ENCODE measurements at regions not wholly inside any gene's neighbourhood (a gene's known extent, or its start where the extent isn't known, plus 50 kb on each side); places are given as distances from the start of the nearest gene placed in this dataset.
A peak's percentile ranks its signal among the peaks of the same experiment; 100 is the strongest.

DNA sequence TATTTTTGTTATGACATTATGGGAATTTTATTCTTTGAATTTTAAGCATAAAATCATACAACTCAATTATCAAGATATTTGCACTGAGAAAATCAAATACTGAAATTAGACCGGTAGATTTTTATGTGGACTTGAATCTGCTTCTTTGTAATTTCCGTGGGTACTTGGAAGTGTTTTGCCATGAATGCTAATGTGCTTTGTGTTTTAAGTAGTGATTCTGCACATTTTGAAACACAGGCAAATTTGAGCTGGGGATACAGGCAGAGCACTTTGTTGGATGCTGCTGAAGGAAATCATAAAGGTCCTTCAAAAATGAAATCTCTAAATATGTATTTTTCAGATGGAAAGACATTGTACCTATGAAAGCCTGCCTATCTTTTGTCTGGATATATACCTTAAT, 446.3 kb upstream of the POU3F3 start:
- no peak overlapping the region for H3K4me2 ChIP-seq
- no peak overlapping the region for H3K4me3 ChIP-seq
- POLR2A ChIA-PET, result no interaction called here
- no peaks in the 10 kb centered on the region for H3K4me1 ChIP-seq
- 60% methylated on average over 2 of the region's 2 CpGs for WGBS (ENCODE audit: missing lambda C conversion rate)
- no peak for ATAC-seq
- H3K27ac ChIP-seq, result no peak overlapping the region
- H3K9me3 ChIP-seq, result no peaks in the 10 kb centered on the region
- no peak for FAIRE-seq
- TF ChIP-seq RCOR1 (IDR thresholded peaks at IDR 0.05; ENCODE audit: low read depth, low read length), result no peak
- TF ChIP-seq MAZ (IDR thresholded peaks at IDR 0.05; ENCODE audit: borderline replicate concordance, low read depth, low read length), result no peak
- TF ChIP-seq, protein P1, sequence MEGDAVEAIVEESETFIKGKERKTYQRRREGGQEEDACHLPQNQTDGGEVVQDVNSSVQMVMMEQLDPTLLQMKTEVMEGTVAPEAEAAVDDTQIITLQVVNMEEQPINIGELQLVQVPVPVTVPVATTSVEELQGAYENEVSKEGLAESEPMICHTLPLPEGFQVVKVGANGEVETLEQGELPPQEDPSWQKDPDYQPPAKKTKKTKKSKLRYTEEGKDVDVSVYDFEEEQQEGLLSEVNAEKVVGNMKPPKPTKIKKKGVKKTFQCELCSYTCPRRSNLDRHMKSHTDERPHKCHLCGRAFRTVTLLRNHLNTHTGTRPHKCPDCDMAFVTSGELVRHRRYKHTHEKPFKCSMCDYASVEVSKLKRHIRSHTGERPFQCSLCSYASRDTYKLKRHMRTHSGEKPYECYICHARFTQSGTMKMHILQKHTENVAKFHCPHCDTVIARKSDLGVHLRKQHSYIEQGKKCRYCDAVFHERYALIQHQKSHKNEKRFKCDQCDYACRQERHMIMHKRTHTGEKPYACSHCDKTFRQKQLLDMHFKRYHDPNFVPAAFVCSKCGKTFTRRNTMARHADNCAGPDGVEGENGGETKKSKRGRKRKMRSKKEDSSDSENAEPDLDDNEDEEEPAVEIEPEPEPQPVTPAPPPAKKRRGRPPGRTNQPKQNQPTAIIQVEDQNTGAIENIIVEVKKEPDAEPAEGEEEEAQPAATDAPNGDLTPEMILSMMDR (IDR thresholded peaks at IDR 0.05), result no peak
- CTCF ChIA-PET, result no interaction called here
- no peak for DNase-seq (ENCODE audit: low read depth in 1 of 2, low spot score in 1 of 2)

DNA sequence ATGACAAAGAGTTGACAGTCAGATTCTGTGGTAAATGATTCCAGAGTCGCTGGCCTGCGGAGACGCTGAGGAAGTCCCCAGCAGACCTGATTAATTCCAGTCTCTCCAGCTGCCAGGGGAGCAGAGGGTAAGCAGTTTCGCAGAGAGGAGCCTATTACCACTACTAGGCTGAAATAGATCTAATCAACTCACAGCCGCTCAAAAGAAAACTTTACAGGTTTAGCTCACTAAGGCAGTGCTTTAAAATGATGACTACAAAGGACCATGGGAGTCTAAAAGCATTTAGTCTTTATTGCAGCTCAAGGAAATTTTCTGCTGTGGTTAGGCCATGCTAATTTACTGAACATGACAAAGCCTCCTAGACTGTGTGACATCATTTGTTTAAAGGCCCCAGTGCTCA, 445.6 kb upstream of the POU3F3 start:
- POLR2A ChIA-PET, result no interaction called here
- ATAC-seq (no peak), FAIRE-seq (no peak), DNase-seq (ENCODE audit: low read depth in 1 of 2, low spot score in 1 of 2) (no peak)
- Histone ChIP-seq H3K4me1 (no peaks in the 10 kb centered on the region), H3K27ac (no peak overlapping the region), H3K4me3 (no peak overlapping the region), H3K4me2 (no peak overlapping the region), H3K9me3 (no peaks in the 10 kb centered on the region)
- no peak for TF ChIP-seq SREBF2 (IDR thresholded peaks at IDR 0.05)
- 78% methylated on average over 5 of the region's 5 CpGs for WGBS (ENCODE audit: missing lambda C conversion rate)
- CTCF ChIA-PET, result no interaction called here

DNA sequence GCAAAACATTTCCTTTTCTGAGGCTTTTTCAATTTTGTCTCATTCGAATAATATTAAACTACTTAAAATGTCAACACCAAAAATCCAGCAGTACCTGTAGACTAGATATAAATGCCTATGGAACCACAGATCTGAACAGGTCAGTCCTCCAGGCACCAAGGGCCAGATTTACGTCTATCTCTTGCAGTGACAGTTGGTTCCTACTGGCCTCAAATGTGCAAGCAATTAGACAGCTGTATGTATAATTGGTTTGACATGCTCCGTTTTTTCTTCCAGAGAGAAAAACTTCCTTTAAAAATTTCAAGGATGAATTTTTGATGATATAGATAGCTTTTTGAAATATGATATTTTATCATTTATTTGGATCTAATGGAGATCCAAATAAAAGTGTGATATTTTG, 443.8 kb upstream of the POU3F3 start:
- Histone ChIP-seq H3K4me1 (no peaks in the 10 kb centered on the region), H3K9me3 (no peaks in the 10 kb centered on the region), H3K4me2 (no peak overlapping the region), H3K4me3 (no peak overlapping the region), H3K27ac (no peak overlapping the region)
- ChIA-PET POLR2A (no interaction called here), CTCF (no interaction called here)
- DNase-seq (ENCODE audit: low read depth in 1 of 2, low spot score in 1 of 2) (no peak), ATAC-seq (no peak), FAIRE-seq (no peak)
- WGBS (ENCODE audit: missing lambda C conversion rate), result 56% methylated on average over 3 of the region's 3 CpGs
- TF ChIP-seq, protein P2, sequence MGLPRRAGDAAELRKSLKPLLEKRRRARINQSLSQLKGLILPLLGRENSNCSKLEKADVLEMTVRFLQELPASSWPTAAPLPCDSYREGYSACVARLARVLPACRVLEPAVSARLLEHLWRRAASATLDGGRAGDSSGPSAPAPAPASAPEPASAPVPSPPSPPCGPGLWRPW (IDR thresholded peaks at IDR 0.05), result no peak
- TF ChIP-seq CHD4 (IDR thresholded peaks at IDR 0.05; ENCODE audit: borderline replicate concordance), result no peak
- no peak for TF ChIP-seq ZNF302 (CRISPR knock-in tag; IDR thresholded peaks at IDR 0.05)
- no peak for TF ChIP-seq RARB (CRISPR knock-in tag; IDR thresholded peaks at IDR 0.05)
- TF ChIP-seq ZFP36 (IDR thresholded peaks at IDR 0.05; ENCODE audit: borderline replicate concordance, partially characterized antibody), result no peak
- TF ChIP-seq, protein P3, sequence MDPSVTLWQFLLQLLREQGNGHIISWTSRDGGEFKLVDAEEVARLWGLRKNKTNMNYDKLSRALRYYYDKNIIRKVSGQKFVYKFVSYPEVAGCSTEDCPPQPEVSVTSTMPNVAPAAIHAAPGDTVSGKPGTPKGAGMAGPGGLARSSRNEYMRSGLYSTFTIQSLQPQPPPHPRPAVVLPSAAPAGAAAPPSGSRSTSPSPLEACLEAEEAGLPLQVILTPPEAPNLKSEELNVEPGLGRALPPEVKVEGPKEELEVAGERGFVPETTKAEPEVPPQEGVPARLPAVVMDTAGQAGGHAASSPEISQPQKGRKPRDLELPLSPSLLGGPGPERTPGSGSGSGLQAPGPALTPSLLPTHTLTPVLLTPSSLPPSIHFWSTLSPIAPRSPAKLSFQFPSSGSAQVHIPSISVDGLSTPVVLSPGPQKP (IDR thresholded peaks at IDR 0.05; ENCODE audit: low read depth, low read length), result no peak
- TF ChIP-seq POLR2A (IDR thresholded peaks at IDR 0.05; ENCODE audit: low read length), result no peak
- TF ChIP-seq ZSCAN20 (CRISPR knock-in tag; IDR thresholded peaks at IDR 0.05), result no peak

DNA sequence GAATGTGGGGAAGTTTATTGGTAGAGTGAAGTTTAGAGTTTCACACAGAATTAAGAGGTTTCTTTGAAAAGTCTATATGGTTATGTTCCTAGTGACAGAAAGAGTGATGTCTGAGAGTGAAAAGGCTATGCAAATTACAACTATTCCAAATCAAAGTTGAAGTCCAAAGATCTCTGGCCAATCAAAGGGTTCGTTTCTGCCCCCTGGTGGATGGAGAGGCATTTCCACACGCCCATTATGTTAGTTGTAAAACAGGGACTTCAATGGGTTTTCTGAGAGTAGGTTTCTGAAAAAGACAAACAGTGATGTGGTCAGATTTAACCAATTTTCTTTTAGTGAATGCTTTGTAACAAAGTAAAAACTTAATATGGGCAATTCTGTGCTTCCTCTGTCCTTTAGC, 441.5 kb upstream of the POU3F3 start:
- no peaks in the 10 kb centered on the region for H3K4me1 ChIP-seq
- no peaks in the 10 kb centered on the region for H3K9me3 ChIP-seq
- no peak for FAIRE-seq
- no peak overlapping the region for H3K4me2 ChIP-seq
- no peak overlapping the region for H3K27ac ChIP-seq
- ATAC-seq, result peak in 1 of 2 experiments; percentile 51; a peak in 2 of 6 replicates
- ChIA-PET CTCF (interaction anchor here (0.7 kb wide), 1 partner anchor 1628 kb away, joined by 3 read pairs; no protein-coding TSS in a partner anchor), POLR2A (no interaction called here)
- WGBS (ENCODE audit: missing lambda C conversion rate), result 4% methylated on average over 2 of the region's 2 CpGs
- peak; percentile 7 to 35 for DNase-seq (ENCODE audit: low read depth in 1 of 2, low spot score in 1 of 2)
- TF ChIP-seq RAD21 (conservative IDR thresholded peaks at IDR 0.05 in 1 of 2, IDR thresholded peaks at IDR 0.05 in 1 of 2) (peak; percentile 63 to 66), CBX8 (IDR thresholded peaks at IDR 0.05) (no peak), SMC3 (IDR thresholded peaks at IDR 0.05) (peak; percentile 73)
- TF ChIP-seq, protein P1 (IDR thresholded peaks at IDR 0.05), result peak; percentile 46
- no peak overlapping the region for H3K4me3 ChIP-seq
